ENCODE measurements at regions not wholly inside any gene's neighbourhood (a gene's known extent, or its start where the extent isn't known, plus 50 kb on each side); places are given as distances from the start of the nearest gene placed in this dataset.

DNA sequence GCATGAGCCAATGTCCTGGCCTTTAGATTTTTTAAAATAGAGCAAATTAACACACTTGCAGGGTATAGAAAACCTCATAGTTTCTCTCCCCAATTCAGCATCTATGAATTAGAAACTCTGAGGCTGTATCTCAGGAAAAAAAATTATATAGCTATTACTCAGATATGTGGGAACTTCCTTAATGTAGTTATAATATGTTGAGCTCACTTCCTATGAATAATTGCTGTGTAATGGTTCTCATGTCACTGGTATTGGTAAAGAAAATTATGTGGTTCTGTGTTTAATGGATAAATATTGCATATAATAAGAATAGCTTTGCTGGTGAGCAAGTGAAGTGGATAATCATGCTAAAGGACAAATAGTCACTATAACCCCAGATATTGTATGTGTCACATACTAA lies 2019.8 kb downstream of the NCAM2 start:
- POLR2A ChIA-PET: no interaction called here
- no peak overlapping the region for H3K4me3 ChIP-seq (ENCODE audit: low read depth in 2 of 2, low read length in 2 of 2)
- in situ Hi-C loops (cut with HindIII; ENCODE audit: low pct_unique_long_range_greater_than_20kb, low sequenced_read_pairs) (no loop called here), intact Hi-C loops (cut with micrococcal nuclease; ENCODE audit: unreplicated experiment) (no loop called here)
- no peaks in the 10 kb centered on the region for H3K9me3 ChIP-seq (ENCODE audit: control insufficient read depth, insufficient read depth, low read depth, low read length)
- H3K27me3 ChIP-seq (ENCODE audit: control insufficient read depth, insufficient read depth, low read length): no peaks in the 10 kb centered on the region
- no peak overlapping the region for H3K27ac ChIP-seq (ENCODE audit: low read length)
- TF ChIP-seq, protein P1, sequence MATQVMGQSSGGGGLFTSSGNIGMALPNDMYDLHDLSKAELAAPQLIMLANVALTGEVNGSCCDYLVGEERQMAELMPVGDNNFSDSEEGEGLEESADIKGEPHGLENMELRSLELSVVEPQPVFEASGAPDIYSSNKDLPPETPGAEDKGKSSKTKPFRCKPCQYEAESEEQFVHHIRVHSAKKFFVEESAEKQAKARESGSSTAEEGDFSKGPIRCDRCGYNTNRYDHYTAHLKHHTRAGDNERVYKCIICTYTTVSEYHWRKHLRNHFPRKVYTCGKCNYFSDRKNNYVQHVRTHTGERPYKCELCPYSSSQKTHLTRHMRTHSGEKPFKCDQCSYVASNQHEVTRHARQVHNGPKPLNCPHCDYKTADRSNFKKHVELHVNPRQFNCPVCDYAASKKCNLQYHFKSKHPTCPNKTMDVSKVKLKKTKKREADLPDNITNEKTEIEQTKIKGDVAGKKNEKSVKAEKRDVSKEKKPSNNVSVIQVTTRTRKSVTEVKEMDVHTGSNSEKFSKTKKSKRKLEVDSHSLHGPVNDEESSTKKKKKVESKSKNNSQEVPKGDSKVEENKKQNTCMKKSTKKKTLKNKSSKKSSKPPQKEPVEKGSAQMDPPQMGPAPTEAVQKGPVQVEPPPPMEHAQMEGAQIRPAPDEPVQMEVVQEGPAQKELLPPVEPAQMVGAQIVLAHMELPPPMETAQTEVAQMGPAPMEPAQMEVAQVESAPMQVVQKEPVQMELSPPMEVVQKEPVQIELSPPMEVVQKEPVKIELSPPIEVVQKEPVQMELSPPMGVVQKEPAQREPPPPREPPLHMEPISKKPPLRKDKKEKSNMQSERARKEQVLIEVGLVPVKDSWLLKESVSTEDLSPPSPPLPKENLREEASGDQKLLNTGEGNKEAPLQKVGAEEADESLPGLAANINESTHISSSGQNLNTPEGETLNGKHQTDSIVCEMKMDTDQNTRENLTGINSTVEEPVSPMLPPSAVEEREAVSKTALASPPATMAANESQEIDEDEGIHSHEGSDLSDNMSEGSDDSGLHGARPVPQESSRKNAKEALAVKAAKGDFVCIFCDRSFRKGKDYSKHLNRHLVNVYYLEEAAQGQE (IDR thresholded peaks at IDR 0.05; ENCODE audit: insufficient read depth in 1 of 2, low read depth in 2 of 2, low read length in 1 of 2): no peak
- CTCF ChIA-PET: no interaction called here
- no TSS peak for BruUV-seq (replicated peaks)
- DNase-seq (ENCODE audit: low read depth, low spot score): no peak
- H3K36me3 ChIP-seq (ENCODE audit: control insufficient read depth, insufficient read depth, low read length): no peaks in the 10 kb centered on the region
- no peaks in the 10 kb centered on the region for H3K4me1 ChIP-seq (ENCODE audit: control insufficient read depth, insufficient read depth, low read length)
- ATAC-seq: no peak

DNA sequence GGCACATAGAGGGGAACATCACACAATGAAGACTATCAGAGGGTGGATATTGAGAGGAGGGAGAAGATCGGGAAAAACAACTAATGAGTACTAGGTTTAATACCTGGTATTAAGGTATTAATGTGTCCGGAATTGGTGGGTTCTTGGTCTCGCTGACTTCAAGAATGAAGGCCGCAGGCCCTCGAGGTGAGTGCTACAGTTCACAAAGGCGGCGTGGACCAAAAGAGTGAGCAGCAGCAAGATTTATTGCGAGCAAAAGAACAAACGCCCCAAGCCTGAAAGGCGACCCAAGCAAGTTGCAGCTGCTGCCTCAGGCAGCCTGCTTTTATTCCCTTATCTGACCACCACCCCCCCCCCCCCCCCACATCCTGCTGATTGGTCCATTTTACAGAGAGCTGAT lies 2022.8 kb downstream of the NCAM2 start:
- TF ChIP-seq POLR2AphosphoS5 (IDR thresholded peaks at IDR 0.05; ENCODE audit: low read depth, low read length) (no peak), SIN3A (IDR thresholded peaks at IDR 0.05; ENCODE audit: borderline replicate concordance, insufficient read depth, low read depth, low read length) (no peak), TCF7L2 (IDR thresholded peaks at IDR 0.05; ENCODE audit: low read depth, low read length) (no peak)
- TF ChIP-seq, protein P1 (IDR thresholded peaks at IDR 0.05; ENCODE audit: insufficient read depth in 1 of 2, low read depth in 2 of 2, low read length in 1 of 2): no peak
- TF ChIP-seq, protein P2, sequence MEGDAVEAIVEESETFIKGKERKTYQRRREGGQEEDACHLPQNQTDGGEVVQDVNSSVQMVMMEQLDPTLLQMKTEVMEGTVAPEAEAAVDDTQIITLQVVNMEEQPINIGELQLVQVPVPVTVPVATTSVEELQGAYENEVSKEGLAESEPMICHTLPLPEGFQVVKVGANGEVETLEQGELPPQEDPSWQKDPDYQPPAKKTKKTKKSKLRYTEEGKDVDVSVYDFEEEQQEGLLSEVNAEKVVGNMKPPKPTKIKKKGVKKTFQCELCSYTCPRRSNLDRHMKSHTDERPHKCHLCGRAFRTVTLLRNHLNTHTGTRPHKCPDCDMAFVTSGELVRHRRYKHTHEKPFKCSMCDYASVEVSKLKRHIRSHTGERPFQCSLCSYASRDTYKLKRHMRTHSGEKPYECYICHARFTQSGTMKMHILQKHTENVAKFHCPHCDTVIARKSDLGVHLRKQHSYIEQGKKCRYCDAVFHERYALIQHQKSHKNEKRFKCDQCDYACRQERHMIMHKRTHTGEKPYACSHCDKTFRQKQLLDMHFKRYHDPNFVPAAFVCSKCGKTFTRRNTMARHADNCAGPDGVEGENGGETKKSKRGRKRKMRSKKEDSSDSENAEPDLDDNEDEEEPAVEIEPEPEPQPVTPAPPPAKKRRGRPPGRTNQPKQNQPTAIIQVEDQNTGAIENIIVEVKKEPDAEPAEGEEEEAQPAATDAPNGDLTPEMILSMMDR (IDR thresholded peaks at IDR 0.05): no peak
- Histone ChIP-seq H3K27ac (ENCODE audit: low read length) (no peak overlapping the region), H3K4me3 (ENCODE audit: low read depth in 2 of 2, low read length in 2 of 2) (no peak overlapping the region), H3K27me3 (ENCODE audit: control insufficient read depth, insufficient read depth, low read length) (no peaks in the 10 kb centered on the region), H3K36me3 (ENCODE audit: control insufficient read depth, insufficient read depth, low read length) (no peaks in the 10 kb centered on the region), H3K9me3 (ENCODE audit: control insufficient read depth, insufficient read depth, low read depth, low read length) (no peaks in the 10 kb centered on the region), H3K4me1 (ENCODE audit: control insufficient read depth, insufficient read depth, low read length) (no peaks in the 10 kb centered on the region)
- BruUV-seq (replicated peaks): no TSS peak
- ChIA-PET POLR2A (no interaction called here), CTCF (no interaction called here)
- no peak for ATAC-seq
- intact Hi-C loops (cut with micrococcal nuclease; ENCODE audit: unreplicated experiment): no loop called here
- DNase-seq (ENCODE audit: low read depth, low spot score): no peak
- in situ Hi-C loops (cut with HindIII; ENCODE audit: low pct_unique_long_range_greater_than_20kb, low sequenced_read_pairs): no loop called here

Data from Panc1 (cell line).